Upper lobe of left lung (tissue), 6 donors: ENCODE measurements at regions not wholly inside any gene's neighbourhood (a gene's known extent, or its start where the extent isn't known, plus 50 kb on each side); places are given as distances from the start of the nearest gene placed in this dataset.

ENCODE experiments used
- ATAC-seq, 2 donors: fragments of 200-7000 bp; cut with Tn5 transposase; one replicate each; pipeline ENCODE4 v1.9.1; 2022; ENCODE audit warnings: mild to moderate bottlenecking in 2 of 2, moderate library complexity in 2 of 2; ENCODE audit not compliant: low FRiP score in 2 of 2
- DNase-seq, 2 donors: peaks; one replicate each; pipeline ENCODE4 v3.0.0-alpha.2; 2019 to 2020
- H3K27ac ChIP-seq, 4 donors: fragments of 200-600 bp; sonication (generic); one replicate each; pipeline ENCODE4 v1.5.1; 2016 to 2019
- H3K27me3 ChIP-seq, 4 donors: fragments of 200-600 bp; sonication (generic); one replicate each; pipeline ENCODE4 v1.5.1; 2017 to 2019
- H3K36me3 ChIP-seq, 4 donors: fragments of 200-600 bp; sonication (generic); one replicate each; pipeline ENCODE4 v1.5.1; 2016 to 2019
- H3K4me1 ChIP-seq, 4 donors: fragments of 200-600 bp; sonication (generic); one replicate each; pipeline ENCODE4 v1.5.1; 2018 to 2019
- H3K4me3 ChIP-seq, 4 donors: fragments of 200-600 bp; sonication (generic); one replicate each; pipeline ENCODE4 v1.5.1; 2017 to 2019; ENCODE audit warnings: mild to moderate bottlenecking in 2 of 4, moderate library complexity in 1 of 4
- H3K9me3 ChIP-seq, 4 donors: fragments of 200-600 bp; sonication (generic); one replicate each; pipeline ENCODE4 v1.5.1; 2018 to 2019
- EP300 ChIP-seq, 4 donors: sonication (generic); formaldehyde crosslinking; IDR thresholded peaks; one replicate each; pipeline ENCODE4 v1.5.1; 2017; ENCODE audit warnings: antibody characterized with exemption in 4 of 4, control low read depth in 2 of 4
- POLR2A ChIP-seq, 4 donors: fragments of 450-650 bp; IDR thresholded peaks; one replicate each; pipeline ENCODE4 v1.5.1; 2016 to 2017; ENCODE audit warnings: antibody characterized with exemption in 4 of 4, mild to moderate bottlenecking in 2 of 4
- POLR2AphosphoS5 ChIP-seq, 2 donors: sonication (generic); formaldehyde crosslinking; IDR thresholded peaks; one replicate each; pipeline ENCODE4 v1.5.1; 2017; ENCODE audit warnings: antibody characterized with exemption in 2 of 2
- WGBS, 2 donors: methylation state at CpG; one replicate each; pipeline ENCODE4 v1.1.5; 2017 to 2018; 5-methylcytosine and 5-hydroxymethylcytosine counted together
- TF ChIP-seq, protein P1 (sequence below), 6 experiments: fragments of 450-650 bp in 4 of 6; fragments of 200-600 bp in 2 of 6; sonication (generic) in 2 of 6; IDR thresholded peaks; one replicate each; pipeline ENCODE4 v1.5.1; 2016 to 2019; ENCODE audit warnings: antibody characterized with exemption in 6 of 6
- donor health status: DM: no; HTN: no; CAD: no; lungs with moderate emphysema.
- donor health status: DM: no; HTN: yes; CAD: no; lungs with severe emphysema.

- no peaks in the 10 kb centered on the region for H3K4me1 ChIP-seq
- no peaks in the 10 kb centered on the region for H3K36me3 ChIP-seq
- H3K4me3 ChIP-seq = no peak overlapping the region
- H3K9me3 ChIP-seq = no peaks in the 10 kb centered on the region
- ATAC-seq (no peak), DNase-seq (no peak)
- TF ChIP-seq EP300 (IDR thresholded peaks at IDR 0.05) (no peak), POLR2AphosphoS5 (IDR thresholded peaks at IDR 0.05) (no peak), POLR2A (IDR thresholded peaks at IDR 0.05) (no peak)
- TF ChIP-seq, protein P1, sequence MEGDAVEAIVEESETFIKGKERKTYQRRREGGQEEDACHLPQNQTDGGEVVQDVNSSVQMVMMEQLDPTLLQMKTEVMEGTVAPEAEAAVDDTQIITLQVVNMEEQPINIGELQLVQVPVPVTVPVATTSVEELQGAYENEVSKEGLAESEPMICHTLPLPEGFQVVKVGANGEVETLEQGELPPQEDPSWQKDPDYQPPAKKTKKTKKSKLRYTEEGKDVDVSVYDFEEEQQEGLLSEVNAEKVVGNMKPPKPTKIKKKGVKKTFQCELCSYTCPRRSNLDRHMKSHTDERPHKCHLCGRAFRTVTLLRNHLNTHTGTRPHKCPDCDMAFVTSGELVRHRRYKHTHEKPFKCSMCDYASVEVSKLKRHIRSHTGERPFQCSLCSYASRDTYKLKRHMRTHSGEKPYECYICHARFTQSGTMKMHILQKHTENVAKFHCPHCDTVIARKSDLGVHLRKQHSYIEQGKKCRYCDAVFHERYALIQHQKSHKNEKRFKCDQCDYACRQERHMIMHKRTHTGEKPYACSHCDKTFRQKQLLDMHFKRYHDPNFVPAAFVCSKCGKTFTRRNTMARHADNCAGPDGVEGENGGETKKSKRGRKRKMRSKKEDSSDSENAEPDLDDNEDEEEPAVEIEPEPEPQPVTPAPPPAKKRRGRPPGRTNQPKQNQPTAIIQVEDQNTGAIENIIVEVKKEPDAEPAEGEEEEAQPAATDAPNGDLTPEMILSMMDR (IDR thresholded peaks at IDR 0.05) = no peak
- no peaks in the 10 kb centered on the region for H3K27me3 ChIP-seq
- H3K27ac ChIP-seq = no peak overlapping the region
- WGBS, 2 donors = 54 to 68% methylated on average over 2 of the region's 2 CpGs
Measured at GRCh38 chr1:79396901-79397300, 390.4 kb upstream of the ADGRL4 start.

- H3K27ac ChIP-seq = no peak overlapping the region
- no peaks in the 10 kb centered on the region for H3K36me3 ChIP-seq
- ATAC-seq (no peak), DNase-seq (no peak)
- TF ChIP-seq, protein P1 (IDR thresholded peaks at IDR 0.05) = no peak
- no peak for TF ChIP-seq POLR2AphosphoS5 (IDR thresholded peaks at IDR 0.05)
- no peak for TF ChIP-seq POLR2A (IDR thresholded peaks at IDR 0.05)
- TF ChIP-seq EP300 (IDR thresholded peaks at IDR 0.05) = no peak
- H3K4me1 ChIP-seq = no peaks in the 10 kb centered on the region
- H3K9me3 ChIP-seq = no peaks in the 10 kb centered on the region
- 95 to 97% methylated on average over 3 of the region's 3 CpGs for WGBS, 2 donors
- H3K4me3 ChIP-seq = no peak overlapping the region
- no peaks in the 10 kb centered on the region for H3K27me3 ChIP-seq
Measured at GRCh38 chr1:79388694-79389361, 382.3 kb upstream of the ADGRL4 start.

DNA sequence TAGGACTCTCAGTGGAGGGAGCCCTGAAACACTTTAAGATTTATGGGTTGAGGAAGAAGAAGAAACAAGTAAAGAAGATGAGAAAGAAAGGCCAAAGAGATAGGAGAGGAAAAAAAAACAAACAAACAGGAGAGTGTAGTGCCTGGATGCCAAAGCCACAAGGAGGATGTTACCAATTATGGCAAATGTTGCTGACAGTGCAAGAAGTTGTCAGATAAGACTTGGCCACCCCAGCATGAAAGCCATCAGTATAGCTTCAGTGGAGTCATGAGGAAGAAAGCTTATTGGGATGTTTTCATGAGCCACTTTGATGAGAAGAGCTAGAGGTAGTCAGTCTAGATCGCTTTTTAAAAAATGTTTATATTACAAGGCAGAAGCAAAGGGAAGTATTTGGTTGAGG is 380.2 kb upstream of the ADGRL4 start:
- 74 to 77% methylated on average over 1 of the region's 1 CpG for WGBS, 2 donors
- Histone ChIP-seq H3K27me3 (no peaks in the 10 kb centered on the region), H3K36me3 (no peaks in the 10 kb centered on the region), H3K4me1 (no peaks in the 10 kb centered on the region), H3K9me3 (no peaks in the 10 kb centered on the region), H3K4me3 (no peak overlapping the region), H3K27ac (no peak overlapping the region)
- ATAC-seq (no peak), DNase-seq (no peak)
- no peak for TF ChIP-seq POLR2AphosphoS5 (IDR thresholded peaks at IDR 0.05)
- TF ChIP-seq, protein P1 (IDR thresholded peaks at IDR 0.05) = no peak
- no peak for TF ChIP-seq POLR2A (IDR thresholded peaks at IDR 0.05)
- no peak for TF ChIP-seq EP300 (IDR thresholded peaks at IDR 0.05)

- no peaks in the 10 kb centered on the region for H3K9me3 ChIP-seq
Measured at GRCh38 chr1:79380078-79380477, 373.5 kb upstream of the ADGRL4 start.

More at GRCh38 chr1:79380078-79380477, 373.5 kb upstream of the ADGRL4 start:
- ATAC-seq (no peak), DNase-seq (no peak)
- no peak overlapping the region for H3K27ac ChIP-seq
- WGBS, 2 donors = 90% methylated on average over 3 of the region's 3 CpGs
- TF ChIP-seq POLR2A (IDR thresholded peaks at IDR 0.05) (no peak), POLR2AphosphoS5 (IDR thresholded peaks at IDR 0.05) (no peak), EP300 (IDR thresholded peaks at IDR 0.05) (no peak)
- TF ChIP-seq, protein P1 (IDR thresholded peaks at IDR 0.05) = no peak
- no peaks in the 10 kb centered on the region for H3K4me1 ChIP-seq
- no peaks in the 10 kb centered on the region for H3K36me3 ChIP-seq
- no peak overlapping the region for H3K4me3 ChIP-seq
- no peaks in the 10 kb centered on the region for H3K27me3 ChIP-seq
